ENCODE measurements at regions not wholly inside any gene's neighbourhood (a gene's known extent, or its start where the extent isn't known, plus 50 kb on each side); places are given as distances from the start of the nearest gene placed in this dataset.
A peak's percentile ranks its signal among the peaks of the same experiment; 100 is the strongest.

GRCh38 chr6:50654155-50654554, 59.2 kb upstream of the TFAP2D start:
- DNase-seq (ENCODE audit: insufficient read length) (no peak), FAIRE-seq (no peak)
- TF ChIP-seq POLR2AphosphoS5 (IDR thresholded peaks at IDR 0.05; ENCODE audit: low read depth, low read length) (no peak), POLR2A (IDR thresholded peaks at IDR 0.05; ENCODE audit: low read depth, low read length) (no peak), TAF1 (IDR thresholded peaks at IDR 0.05; ENCODE audit: borderline replicate concordance, low read depth, low read length) (no peak)

GRCh38 chr6:50655848-50656453, 57.4 kb upstream of the TFAP2D start:
- no peak for DNase-seq (ENCODE audit: insufficient read length)
- peak; percentile 5 for FAIRE-seq

GRCh38 chr6:50657513-50657912, 55.8 kb upstream of the TFAP2D start:
- TF ChIP-seq POLR2AphosphoS5 (IDR thresholded peaks at IDR 0.05; ENCODE audit: low read depth, low read length) (no peak), POLR2A (IDR thresholded peaks at IDR 0.05; ENCODE audit: low read depth, low read length) (no peak), TAF1 (IDR thresholded peaks at IDR 0.05; ENCODE audit: borderline replicate concordance, low read depth, low read length) (no peak)
- DNase-seq (ENCODE audit: insufficient read length) (no peak), FAIRE-seq (no peak)

More at GRCh38 chr6:50655848-50656453, 57.4 kb upstream of the TFAP2D start:
- TF ChIP-seq TAF1 (IDR thresholded peaks at IDR 0.05; ENCODE audit: borderline replicate concordance, low read depth, low read length) (no peak), POLR2AphosphoS5 (IDR thresholded peaks at IDR 0.05; ENCODE audit: low read depth, low read length) (no peak), POLR2A (IDR thresholded peaks at IDR 0.05; ENCODE audit: low read depth, low read length) (no peak)

GRCh38 chr6:50658561-50658960, 54.8 kb upstream of the TFAP2D start:
- FAIRE-seq: no peak
- TF ChIP-seq TAF1 (IDR thresholded peaks at IDR 0.05; ENCODE audit: borderline replicate concordance, low read depth, low read length): no peak
- TF ChIP-seq POLR2A (IDR thresholded peaks at IDR 0.05; ENCODE audit: low read depth, low read length): no peak
- TF ChIP-seq POLR2AphosphoS5 (IDR thresholded peaks at IDR 0.05; ENCODE audit: low read depth, low read length): no peak

GRCh38 chr6:50661636-50662035, 51.7 kb upstream of the TFAP2D start:
- TF ChIP-seq TAF1 (IDR thresholded peaks at IDR 0.05; ENCODE audit: borderline replicate concordance, low read depth, low read length) (no peak), POLR2A (IDR thresholded peaks at IDR 0.05; ENCODE audit: low read depth, low read length) (no peak), POLR2AphosphoS5 (IDR thresholded peaks at IDR 0.05; ENCODE audit: low read depth, low read length) (no peak)
- no peak for DNase-seq (ENCODE audit: insufficient read length)
- FAIRE-seq: no peak

More at GRCh38 chr6:50658561-50658960, 54.8 kb upstream of the TFAP2D start:
- no peak for DNase-seq (ENCODE audit: insufficient read length)

All from GM12892 (cell line).